GM06990 (cell line): ENCODE measurements at regions not wholly inside any gene's neighbourhood (a gene's known extent, or its start where the extent isn't known, plus 50 kb on each side); places are given as distances from the start of the nearest gene placed in this dataset.

ENCODE experiments used
- DNase-seq: peaks from one replicate; pipeline ENCODE4 v3.0.0-alpha.2; 2011; ENCODE audit not compliant: insufficient read length; ENCODE audit errors: extremely low read depth
- H3K27me3 ChIP-seq: replicated peaks from 2 replicates; pipeline ENCODE4 v1.6.0; 2011; ENCODE audit warnings: low read length; ENCODE audit not compliant: control insufficient read depth, insufficient read depth
- H3K36me3 ChIP-seq: 2 replicates; pipeline ENCODE4 v1.5.1; 2011; ENCODE audit warnings: low read length; ENCODE audit not compliant: control insufficient read depth, insufficient read depth
- H3K4me3 ChIP-seq: replicated peaks from 2 replicates; pipeline ENCODE4 v1.5.1; 2011; ENCODE audit warnings: low read depth, mild to moderate bottlenecking, control low read depth, low read length
- TF ChIP-seq, protein P1 (sequence below): IDR thresholded peaks from 2 replicates; pipeline ENCODE4 v1.5.1; 2011; ENCODE audit warnings: low read length, control low read depth, mild to moderate bottlenecking, inconsistent platforms; ENCODE audit not compliant: insufficient read depth, poor library complexity, severe bottlenecking

- DNase-seq = no peak
- H3K4me3 ChIP-seq = no peak overlapping the region
- TF ChIP-seq, protein P1, sequence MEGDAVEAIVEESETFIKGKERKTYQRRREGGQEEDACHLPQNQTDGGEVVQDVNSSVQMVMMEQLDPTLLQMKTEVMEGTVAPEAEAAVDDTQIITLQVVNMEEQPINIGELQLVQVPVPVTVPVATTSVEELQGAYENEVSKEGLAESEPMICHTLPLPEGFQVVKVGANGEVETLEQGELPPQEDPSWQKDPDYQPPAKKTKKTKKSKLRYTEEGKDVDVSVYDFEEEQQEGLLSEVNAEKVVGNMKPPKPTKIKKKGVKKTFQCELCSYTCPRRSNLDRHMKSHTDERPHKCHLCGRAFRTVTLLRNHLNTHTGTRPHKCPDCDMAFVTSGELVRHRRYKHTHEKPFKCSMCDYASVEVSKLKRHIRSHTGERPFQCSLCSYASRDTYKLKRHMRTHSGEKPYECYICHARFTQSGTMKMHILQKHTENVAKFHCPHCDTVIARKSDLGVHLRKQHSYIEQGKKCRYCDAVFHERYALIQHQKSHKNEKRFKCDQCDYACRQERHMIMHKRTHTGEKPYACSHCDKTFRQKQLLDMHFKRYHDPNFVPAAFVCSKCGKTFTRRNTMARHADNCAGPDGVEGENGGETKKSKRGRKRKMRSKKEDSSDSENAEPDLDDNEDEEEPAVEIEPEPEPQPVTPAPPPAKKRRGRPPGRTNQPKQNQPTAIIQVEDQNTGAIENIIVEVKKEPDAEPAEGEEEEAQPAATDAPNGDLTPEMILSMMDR = no peak
- no peaks in the 10 kb centered on the region for H3K27me3 ChIP-seq
- no peaks in the 10 kb centered on the region for H3K36me3 ChIP-seq
Measured at GRCh38 chr11:133601641-133602040, 69.3 kb upstream of the OPCML start.

- Histone ChIP-seq H3K4me3 (no peak overlapping the region), H3K36me3 (no peaks in the 10 kb centered on the region), H3K27me3 (no peaks in the 10 kb centered on the region)
- no peak for DNase-seq
- TF ChIP-seq, protein P1 = no peak
Measured at GRCh38 chr11:133600786-133601185, 68.5 kb upstream of the OPCML start.

DNA sequence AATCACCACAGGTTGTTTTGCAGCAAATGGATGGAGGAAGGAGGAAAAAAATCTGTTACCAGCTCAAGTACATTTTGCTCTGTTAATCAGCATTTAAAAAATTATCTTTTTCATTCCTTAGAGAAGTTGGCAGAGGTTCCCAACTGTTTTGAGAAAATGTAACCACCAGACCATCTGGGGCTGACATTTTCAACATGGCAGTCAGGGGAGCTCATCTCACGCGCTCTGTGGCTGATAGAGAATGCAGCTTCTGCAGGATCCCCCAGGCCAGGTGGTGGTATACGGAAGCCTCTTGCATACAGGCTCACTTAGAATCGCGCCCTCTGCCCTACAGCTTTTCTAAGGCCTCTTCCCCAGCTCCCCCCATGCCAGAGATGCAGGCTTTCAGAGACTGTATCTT lies 68.0 kb upstream of the OPCML start:
- DNase-seq = no peak
- Histone ChIP-seq H3K27me3 (no peaks in the 10 kb centered on the region), H3K36me3 (no peaks in the 10 kb centered on the region), H3K4me3 (no peak overlapping the region)
- TF ChIP-seq, protein P1 = no peak

- no peaks in the 10 kb centered on the region for H3K27me3 ChIP-seq
- H3K36me3 ChIP-seq = no peaks in the 10 kb centered on the region
- TF ChIP-seq, protein P1 = no peak
- no peak overlapping the region for H3K4me3 ChIP-seq
- DNase-seq = no peak
Measured at GRCh38 chr11:133598906-133599305, 66.6 kb upstream of the OPCML start.

- DNase-seq = no peak
- H3K4me3 ChIP-seq = no peak overlapping the region
- no peaks in the 10 kb centered on the region for H3K36me3 ChIP-seq
- TF ChIP-seq, protein P1 = no peak
- H3K27me3 ChIP-seq = no peaks in the 10 kb centered on the region
Measured at GRCh38 chr11:133597236-133597635, 64.9 kb upstream of the OPCML start.

DNA sequence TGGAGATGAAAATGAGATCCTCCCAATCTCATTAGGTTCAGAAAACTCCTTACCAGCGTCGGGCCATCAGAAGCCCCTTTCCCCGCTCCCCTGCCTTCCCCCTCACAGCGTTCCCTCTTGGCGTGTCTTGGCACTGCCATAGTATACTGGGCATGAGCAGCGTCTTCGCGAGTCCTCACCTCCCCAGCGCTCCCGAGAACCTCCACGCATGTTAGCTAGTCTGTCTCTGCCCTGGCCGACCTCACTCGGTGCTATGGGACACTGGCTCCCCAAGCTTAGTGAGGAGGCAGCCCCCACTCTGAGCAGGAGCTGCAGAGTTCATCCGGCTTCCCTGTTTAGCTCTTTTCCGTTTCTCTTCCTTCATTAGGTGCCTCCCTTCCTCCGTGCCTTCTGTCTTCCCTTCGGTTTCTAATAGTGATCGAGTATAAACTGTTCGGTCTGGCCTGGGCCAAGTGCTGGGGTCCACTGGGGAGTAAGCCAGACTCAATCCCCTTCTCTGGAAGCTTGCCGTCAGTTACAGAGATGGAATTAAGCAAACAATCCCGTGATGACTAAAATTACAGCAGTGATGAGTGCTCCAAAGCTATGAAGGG lies 63.8 kb upstream of the OPCML start:
- DNase-seq = no peak
- TF ChIP-seq, protein P1 = no peak

More for the DNA sequence above, 63.8 kb upstream of the OPCML start:
- no peaks in the 10 kb centered on the region for H3K27me3 ChIP-seq
- H3K36me3 ChIP-seq = no peaks in the 10 kb centered on the region
- no peak overlapping the region for H3K4me3 ChIP-seq
